ENCODE measurements at regions not wholly inside any gene's neighbourhood (a gene's known extent, or its start where the extent isn't known, plus 50 kb on each side); places are given as distances from the start of the nearest gene placed in this dataset.
"Not testable (repeated sequence)": the region's sequence is repeated elsewhere in the genome, so short reads cannot be mapped to it uniquely, and the experiment has no call there.

DNA sequence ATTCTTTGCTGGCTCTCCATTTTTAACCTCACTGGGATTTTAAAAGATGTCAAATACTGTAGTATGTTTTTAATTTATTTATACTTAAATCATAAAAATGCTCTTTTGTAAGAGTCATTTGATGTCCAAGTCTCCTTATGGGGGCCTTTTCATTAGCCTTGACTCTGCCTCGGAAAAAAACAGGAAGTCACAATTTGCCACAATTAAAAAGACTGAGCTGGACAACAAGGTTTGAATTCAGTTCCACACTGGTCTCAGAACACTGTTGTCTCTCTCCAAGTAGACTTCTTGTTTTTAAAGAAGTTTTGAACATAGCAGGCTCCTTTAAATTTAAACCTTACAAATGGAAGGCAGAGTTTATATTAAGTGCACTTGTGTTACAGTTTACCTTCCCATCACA is 444.2 kb downstream of the ACTL7B start:
- DNase-seq (ENCODE audit: low spot score), result no peak

DNA sequence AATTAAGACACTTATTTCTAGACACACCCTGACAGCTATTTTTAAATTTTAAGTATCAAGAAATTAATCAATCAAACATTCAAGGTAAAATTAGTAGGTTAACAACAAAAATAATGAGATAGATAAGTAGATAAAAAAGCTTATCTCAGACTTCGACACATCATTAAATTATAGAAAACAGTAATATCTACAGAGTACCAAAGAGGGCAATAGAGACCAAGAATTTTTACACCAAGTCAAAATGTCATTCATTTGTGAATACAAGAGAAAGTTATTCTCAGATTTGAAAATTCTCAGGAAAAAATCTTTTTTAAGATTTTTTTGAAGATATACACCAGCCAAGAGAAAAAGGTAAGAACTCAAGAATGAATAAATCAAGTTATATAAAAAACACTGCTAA is 445.6 kb downstream of the ACTL7B start:
- no peak for DNase-seq (ENCODE audit: low spot score)

GRCh38 chr9:108400297-108400696 is 455.5 kb downstream of the ACTL7B start:
- DNase-seq (ENCODE audit: low spot score), result no peak

DNA sequence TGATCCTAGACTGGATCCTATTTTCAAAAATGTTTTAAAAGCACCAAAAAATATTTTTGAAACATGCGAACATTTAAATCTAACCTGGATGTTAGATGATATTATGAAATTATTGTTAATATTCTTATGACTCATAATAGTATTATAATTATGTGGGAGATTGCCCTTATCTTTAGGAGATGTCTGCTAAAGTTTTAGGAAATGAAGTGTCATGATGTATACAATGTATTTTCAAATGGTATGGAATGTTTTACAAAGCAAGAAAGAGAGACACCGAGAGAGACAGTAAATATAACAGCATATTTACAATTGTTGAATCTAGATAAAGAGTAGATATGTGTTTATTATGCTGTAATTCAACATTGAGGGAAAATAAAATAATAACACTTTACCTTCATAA is 455.9 kb downstream of the ACTL7B start:
- DNase-seq (ENCODE audit: low spot score), result no peak

GRCh38 chr9:108397286-108397685 is 458.5 kb downstream of the ACTL7B start:
- no peak for DNase-seq (ENCODE audit: low spot score)

GRCh38 chr9:108396611-108397010 is 459.2 kb downstream of the ACTL7B start:
- no peak for DNase-seq (ENCODE audit: low spot score)

- DNase-seq (ENCODE audit: low spot score), result no peak
Measured at GRCh38 chr9:108396193-108396592, 459.6 kb downstream of the ACTL7B start.

- DNase-seq (ENCODE audit: low spot score), result no peak
Measured at GRCh38 chr9:108395421-108395820, 460.4 kb downstream of the ACTL7B start.

DNA sequence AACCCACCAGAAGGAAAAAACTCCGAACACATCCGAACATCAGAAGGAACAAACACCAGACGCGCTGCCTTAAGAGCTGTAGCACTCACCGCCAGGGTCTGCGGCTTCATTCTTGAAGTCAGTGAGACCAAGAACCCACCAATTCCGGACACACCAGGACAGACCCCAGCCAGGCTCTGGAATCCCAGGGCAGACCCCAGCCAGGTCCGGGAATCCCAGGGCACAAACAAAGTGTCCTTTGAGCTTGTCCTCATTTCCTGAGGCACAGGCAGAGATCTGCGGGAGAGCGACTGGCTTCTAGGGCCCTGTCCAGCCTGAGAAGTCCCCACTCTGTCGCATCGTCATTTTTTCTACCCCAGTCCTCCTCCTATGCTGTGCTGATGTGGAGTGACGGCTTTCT is 461.1 kb downstream of the ACTL7B start:
- no peak for DNase-seq (ENCODE audit: low spot score)

DNA sequence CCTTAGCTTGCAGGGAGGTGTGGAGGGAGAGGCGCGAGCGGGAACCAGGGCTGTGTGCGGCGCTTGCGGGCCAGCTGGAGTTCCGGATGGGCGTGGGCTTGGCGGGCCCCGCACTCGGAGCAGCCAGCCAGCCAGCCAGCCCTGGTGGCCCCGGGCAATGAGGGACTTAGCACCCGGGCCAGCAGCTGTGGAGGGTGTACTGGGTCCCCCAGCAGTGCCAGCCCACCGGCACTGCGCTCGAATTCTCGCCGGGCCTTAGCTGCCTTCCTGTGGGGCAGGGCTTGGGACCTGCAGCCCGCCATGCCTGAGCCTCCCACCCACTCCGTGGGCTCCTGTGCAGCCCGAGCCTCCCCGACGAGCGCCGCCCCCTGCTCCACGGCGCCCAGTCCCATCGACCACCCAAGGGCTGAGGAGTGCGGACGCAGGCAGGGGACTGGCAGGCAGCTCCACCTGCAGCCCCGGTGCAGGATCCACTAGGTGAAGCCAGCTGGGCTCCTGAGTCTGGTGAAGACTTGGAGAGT is 462.2 kb downstream of the ACTL7B start:
- DNase-seq (ENCODE audit: low spot score), result not testable (repeated sequence)

DNA sequence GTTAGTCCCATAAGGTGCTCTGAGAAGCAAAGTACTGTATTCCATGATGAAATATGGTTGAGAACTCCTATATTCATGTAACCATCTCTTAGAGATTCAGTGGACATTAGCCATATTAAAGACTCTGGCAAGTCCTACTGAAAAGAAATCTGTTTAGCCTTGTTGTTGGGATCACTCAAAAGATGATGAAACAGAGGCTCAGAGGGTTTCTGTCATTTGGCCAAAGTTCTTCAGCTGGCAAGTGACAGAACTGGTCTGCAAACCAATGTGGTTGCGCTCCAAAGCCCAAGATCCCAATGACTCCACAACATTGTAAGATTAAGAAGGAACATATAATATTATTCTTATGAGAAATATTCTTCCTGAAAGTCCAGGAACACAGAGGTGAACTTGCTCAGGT is 462.9 kb downstream of the ACTL7B start:
- DNase-seq (ENCODE audit: low spot score), result no peak

- no peak for DNase-seq (ENCODE audit: low spot score)
Measured at GRCh38 chr9:108389056-108389455, 466.7 kb downstream of the ACTL7B start.

DNA sequence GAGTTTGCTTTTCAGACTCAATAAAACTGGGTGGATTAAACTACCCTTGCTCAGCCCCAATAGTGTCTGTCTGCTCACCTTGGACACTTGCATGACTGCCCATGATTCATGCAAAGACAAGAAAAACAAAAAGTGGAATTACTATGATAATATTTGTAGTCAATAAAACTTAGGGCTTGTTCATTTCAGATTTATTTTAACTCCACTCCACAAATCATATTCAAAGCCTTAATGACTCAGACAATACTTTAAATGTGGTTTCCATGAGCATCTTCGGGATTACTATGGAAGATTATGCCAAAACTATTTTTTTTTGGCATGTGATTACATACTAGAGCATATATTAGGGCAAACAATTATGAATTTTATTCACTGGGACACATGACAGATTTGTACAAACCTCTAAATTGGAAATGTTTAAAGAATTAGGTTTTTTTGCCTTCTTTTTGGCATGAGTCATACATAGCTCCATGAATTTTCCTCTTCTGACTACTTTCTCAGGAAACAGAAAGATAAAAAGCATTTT is 468.9 kb downstream of the ACTL7B start:
- no peak for DNase-seq (ENCODE audit: low spot score)

DNA sequence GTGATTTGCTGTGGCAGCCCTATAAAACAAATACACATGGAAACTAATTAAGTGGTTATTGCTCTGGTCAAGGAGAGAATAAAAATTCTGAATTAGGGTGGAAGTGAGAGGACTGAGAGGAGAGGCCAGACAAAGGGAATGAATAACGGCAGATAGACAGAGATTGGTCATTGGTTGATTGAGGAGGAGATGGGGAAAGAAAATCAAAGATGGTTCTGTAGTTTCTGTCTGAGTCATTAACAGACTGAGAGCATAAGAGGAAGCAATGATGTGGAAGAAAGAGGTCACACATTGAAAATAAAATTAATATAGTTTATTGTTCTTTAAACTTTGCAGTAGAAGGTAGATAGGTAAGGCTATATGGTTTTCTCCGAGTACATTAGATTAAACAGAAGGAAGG is 469.8 kb downstream of the ACTL7B start:
- DNase-seq (ENCODE audit: low spot score), result no peak

DNA sequence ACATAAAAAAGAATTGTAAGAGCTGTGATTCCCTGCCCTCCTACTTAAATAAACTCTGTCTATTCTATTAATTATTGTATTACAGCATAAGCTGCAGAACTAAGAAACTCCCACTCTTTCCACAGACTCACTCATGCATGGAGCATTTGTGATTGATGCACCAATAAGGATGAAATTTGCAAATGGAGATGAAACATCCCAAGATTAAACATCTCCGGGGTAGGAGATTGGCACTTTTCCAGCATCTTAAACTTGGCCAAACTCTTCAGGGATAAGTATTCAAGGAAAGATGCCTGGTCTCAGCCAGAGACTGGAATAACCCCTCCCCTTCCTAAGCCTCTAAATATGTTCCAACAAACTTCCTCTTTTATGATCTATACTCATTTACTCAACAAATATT is 472.0 kb downstream of the ACTL7B start:
- no peak for DNase-seq (ENCODE audit: low spot score)

GRCh38 chr9:108382310-108382709 is 473.5 kb downstream of the ACTL7B start:
- no peak for DNase-seq (ENCODE audit: low spot score)

DNA sequence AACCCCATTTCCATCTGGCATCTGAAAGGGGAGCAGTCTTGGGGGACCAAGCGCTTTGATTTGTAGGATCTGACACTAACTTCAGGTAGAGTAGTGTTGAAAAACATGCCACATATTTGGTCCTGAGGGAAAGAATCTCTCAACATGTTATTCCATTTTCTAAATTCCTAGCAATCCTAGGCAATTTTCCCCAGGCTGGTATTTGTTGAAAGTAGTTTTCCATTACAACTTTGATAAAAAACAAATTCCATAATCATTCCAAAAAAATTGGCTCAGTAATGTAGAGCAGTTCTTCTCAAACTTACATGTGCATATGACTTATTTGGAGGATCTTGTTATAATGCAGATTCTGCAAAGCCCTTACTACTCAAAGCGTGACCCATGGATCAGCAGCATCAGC is 477.9 kb downstream of the ACTL7B start:
- no peak for DNase-seq (ENCODE audit: low spot score)

DNA sequence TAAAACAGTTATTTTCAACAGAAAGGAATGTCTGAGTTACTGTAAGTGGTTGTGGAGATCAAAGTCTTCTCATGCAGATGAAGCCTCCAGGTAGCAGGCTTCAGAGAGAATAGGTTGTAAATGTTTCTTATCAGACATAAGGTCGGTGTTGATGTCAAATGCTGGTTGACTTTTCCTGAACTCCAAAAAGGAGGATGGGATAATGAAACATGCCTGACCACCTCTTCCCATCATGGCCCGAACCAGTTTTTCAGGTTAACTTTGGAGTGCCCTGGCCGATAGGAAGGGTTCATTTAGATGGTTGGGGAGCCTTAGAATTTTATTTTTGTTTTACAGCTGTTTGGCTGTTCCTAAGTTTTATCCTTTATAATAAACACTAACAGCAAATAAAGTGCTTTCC is 478.4 kb downstream of the ACTL7B start:
- DNase-seq (ENCODE audit: low spot score), result no peak

DNA sequence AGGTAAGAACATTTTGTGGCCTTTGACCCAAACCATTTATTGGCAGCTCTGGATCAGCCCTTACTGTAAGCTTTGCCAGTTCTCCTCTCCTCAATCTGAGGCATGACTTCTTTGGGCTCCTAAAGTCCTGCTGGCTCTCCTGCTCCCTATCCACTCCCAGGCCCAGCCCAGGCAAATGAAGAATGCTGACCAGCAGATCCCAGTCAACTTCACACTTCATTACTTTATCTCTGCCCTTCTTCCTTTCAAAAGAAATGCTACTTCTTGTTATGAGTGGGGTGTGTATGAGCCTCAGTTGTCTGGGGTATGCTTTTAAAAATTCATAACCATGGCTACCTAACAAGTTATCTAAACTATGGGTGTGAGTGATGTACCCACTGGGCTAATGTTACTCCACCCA is 479.6 kb downstream of the ACTL7B start:
- DNase-seq (ENCODE audit: low spot score), result no peak

DNA sequence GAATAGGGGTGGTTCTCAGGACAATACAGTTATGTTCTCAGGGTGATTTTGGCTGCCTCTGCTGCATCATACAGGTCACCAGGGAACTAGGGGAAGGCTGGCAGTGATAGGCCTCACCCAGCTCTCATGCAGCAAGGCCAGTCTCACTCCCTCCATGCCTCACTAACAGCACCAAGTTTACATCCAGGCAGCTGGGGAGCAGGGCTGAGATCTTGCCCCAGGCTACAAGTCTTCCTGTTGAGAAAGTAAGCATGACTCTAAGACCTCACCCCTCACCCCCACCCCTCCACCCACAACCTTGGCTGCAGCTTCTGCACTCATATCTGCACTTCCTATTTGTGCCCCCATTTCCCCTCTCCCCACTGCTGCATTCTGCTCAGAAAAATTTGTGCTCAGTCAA is 481.2 kb downstream of the ACTL7B start:
- DNase-seq (ENCODE audit: low spot score), result no peak

DNA sequence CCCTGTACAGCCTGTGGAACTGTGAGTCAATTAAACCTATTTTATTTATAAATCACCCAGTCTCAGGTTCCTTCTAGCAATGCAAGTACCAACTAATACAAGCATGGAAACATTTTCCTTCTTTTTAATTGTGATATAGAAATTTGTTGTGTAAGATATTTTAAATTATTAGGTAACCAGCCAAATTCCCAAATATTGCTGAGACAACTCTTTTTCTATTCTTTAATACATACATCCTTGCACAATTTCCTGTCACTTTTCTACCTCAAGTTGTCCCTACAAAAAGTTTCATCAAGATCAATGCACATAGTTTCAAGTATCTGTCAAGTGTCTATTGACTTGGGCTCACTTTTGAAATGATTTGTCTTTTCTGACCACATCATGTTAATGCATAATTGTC is 488.6 kb downstream of the ACTL7B start:
- no peak for DNase-seq (ENCODE audit: low spot score)

GRCh38 chr9:108363311-108363710 is 492.5 kb downstream of the ACTL7B start:
- DNase-seq (ENCODE audit: low spot score), result no peak

DNA sequence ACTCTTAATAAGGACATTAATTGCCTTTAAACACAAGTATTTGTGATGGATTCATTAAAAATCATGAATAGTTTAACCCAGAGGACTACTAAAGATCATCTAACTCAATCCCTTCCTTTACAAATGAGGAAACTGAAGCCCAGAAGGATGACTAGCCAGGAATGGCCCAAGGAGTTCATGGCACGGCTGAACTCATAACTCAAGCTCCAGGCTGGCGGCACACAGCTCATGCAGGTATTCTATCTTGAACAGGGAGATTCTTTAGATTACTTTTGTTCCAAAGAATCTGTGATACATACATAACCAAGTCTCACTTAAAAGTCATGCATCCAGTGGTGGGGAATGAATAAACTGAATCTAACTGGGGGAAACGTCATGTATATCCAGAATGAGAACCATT is 495.5 kb downstream of the ACTL7B start:
- DNase-seq (ENCODE audit: low spot score), result no peak

- no peak for DNase-seq (ENCODE audit: low spot score)
Measured at GRCh38 chr9:108356806-108357205, 499.0 kb downstream of the ACTL7B start.

- no peak for DNase-seq (ENCODE audit: low spot score)
Measured at GRCh38 chr9:108351571-108351970, 504.2 kb downstream of the ACTL7B start.

Measured in iPS-NIHi11 (cell line).